Gastroesophageal sphincter (tissue), 3 donors: ENCODE measurements at regions not wholly inside any gene's neighbourhood (a gene's known extent, or its start where the extent isn't known, plus 50 kb on each side); places are given as distances from the start of the nearest gene placed in this dataset.

Source experiments
- POLR2AphosphoS5 ChIP-seq: sonication (generic); formaldehyde crosslinking; IDR thresholded peaks from one replicate; pipeline ENCODE4 v1.6.1; 2017; ENCODE audit warnings: antibody characterized with exemption
- TF ChIP-seq, protein P1 (sequence below), 4 experiments: fragments of 200-600 bp in 2 of 4; fragments of 450-650 bp in 2 of 4; sonication (generic) in 1 of 4; IDR thresholded peaks; one replicate each; pipeline ENCODE4 v1.5.1; 2017 to 2019; ENCODE audit warnings: antibody characterized with exemption in 4 of 4, mild to moderate bottlenecking in 2 of 4, moderate library complexity in 2 of 4

DNA sequence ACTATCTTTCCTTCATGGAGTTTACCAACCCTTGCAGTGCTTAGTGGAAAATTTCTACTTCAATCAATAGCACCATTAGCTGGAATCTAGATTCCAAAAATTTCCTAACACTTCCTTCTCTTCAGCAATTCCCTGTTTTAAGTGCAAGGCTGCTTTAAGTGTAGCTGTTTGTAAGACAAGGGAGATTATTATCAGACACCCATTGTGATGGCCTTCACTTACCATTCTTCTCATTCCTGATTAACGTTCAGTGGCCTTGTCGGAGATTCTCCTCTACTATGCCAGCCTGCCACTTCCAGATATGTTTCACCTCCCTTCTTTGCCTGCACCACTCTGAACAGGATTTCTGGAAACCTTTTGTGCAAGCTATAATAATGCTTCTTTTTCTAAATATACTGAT, 464.9 kb upstream of the ADGRL2 start:
- TF ChIP-seq, protein P1, sequence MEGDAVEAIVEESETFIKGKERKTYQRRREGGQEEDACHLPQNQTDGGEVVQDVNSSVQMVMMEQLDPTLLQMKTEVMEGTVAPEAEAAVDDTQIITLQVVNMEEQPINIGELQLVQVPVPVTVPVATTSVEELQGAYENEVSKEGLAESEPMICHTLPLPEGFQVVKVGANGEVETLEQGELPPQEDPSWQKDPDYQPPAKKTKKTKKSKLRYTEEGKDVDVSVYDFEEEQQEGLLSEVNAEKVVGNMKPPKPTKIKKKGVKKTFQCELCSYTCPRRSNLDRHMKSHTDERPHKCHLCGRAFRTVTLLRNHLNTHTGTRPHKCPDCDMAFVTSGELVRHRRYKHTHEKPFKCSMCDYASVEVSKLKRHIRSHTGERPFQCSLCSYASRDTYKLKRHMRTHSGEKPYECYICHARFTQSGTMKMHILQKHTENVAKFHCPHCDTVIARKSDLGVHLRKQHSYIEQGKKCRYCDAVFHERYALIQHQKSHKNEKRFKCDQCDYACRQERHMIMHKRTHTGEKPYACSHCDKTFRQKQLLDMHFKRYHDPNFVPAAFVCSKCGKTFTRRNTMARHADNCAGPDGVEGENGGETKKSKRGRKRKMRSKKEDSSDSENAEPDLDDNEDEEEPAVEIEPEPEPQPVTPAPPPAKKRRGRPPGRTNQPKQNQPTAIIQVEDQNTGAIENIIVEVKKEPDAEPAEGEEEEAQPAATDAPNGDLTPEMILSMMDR (IDR thresholded peaks at IDR 0.05), result no peak
- no peak for TF ChIP-seq POLR2AphosphoS5
